HG03280 (cell line): ENCODE measurements at regions not wholly inside any gene's neighbourhood (a gene's known extent, or its start where the extent isn't known, plus 50 kb on each side); places are given as distances from the start of the nearest gene placed in this dataset.

ENCODE experiments used
- ATAC-seq: cut with Tn5 transposase; IDR thresholded peaks from one replicate; pipeline ENCODE4 v1.9.1; 2021; ENCODE audit warnings: mild to moderate bottlenecking, moderate library complexity; ENCODE audit not compliant: unreplicated experiment

- ATAC-seq = no peak
These were observed 252.7 kb upstream of the POU3F2 start for GRCh38 chr6:98581705-98582104.

GRCh38 chr6:98583506-98583905, 250.9 kb upstream of the POU3F2 start:
- no peak for ATAC-seq

DNA sequence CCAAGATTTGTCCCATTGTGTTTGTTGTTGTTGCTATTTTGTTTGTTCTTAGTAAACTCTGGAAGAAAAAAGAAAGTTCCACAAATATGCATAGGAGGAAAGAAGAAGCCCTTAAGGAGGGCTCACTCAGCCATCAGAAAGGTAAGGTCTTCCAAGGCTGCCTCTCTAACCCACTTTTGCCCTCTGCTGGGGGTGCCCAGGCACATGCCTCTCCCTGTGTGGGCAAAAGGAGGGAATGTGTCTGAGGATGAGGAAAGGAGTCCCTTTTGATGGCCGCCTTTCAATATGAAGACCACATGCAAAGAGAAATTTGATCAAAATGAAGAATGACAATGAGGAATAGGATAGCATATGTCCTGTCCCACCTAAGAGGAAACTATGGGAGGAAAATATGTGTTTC, 248.2 kb upstream of the POU3F2 start:
- no peak for ATAC-seq

GRCh38 chr6:98587555-98587954, 246.8 kb upstream of the POU3F2 start:
- no peak for ATAC-seq

DNA sequence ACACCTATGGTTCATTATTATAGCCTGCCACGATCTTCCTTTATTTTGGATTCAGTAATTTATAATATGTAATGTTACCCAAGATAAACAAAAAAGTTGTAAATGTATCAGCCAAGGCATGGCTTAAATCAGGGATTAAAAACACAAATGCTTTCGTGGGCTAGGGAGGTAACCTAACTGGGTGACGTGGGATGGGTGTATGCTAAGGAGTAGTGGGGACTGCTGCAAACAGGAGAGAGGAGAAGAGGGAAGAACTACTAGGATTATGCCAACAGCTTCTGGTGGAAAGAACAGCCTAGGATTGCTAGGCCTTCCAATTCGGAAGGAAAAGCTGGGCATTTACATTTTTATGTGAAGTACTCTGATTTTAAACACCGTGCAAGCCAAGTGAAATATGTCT, 244.8 kb upstream of the POU3F2 start:
- no peak for ATAC-seq

- ATAC-seq = no peak
These were observed 244.2 kb upstream of the POU3F2 start for GRCh38 chr6:98590136-98590681.

DNA sequence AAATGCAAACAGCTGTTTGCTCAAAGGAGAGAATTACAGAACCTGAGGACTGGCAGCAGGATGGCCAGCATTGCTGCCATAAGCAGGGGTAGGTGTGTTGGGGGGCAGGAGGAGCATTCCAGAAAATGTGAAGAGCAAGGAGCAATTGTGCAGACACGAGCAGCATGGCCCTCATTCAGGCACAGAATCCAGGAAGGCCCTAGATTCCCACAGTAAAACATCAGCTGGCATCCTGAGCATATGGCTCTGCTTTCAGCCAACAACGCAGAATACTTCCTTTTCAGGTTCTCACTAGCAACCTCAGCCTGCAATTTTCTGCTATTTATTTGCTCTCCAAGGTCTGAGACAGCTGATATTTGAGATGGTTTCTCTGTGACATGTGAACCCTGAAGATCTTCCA, 243.4 kb upstream of the POU3F2 start:
- ATAC-seq = no peak

DNA sequence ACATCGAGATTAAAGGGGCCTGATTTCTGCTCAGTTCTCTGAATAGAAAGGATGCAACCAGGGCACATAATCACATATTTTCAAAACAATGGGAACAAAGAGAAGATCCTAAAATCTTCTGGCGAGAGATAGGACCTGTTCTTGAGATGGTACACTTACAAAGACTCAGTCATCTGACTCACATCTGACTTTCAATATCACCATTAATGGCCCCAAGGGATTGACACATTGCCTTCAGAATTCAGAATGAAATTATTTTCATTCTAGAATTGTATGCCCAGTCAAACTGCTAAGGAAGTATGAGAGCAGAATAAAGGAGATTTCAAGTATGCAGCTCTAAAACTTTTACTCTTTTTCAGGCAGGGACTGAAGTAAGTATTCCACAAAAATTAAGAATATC, 240.7 kb upstream of the POU3F2 start:
- no peak for ATAC-seq

DNA sequence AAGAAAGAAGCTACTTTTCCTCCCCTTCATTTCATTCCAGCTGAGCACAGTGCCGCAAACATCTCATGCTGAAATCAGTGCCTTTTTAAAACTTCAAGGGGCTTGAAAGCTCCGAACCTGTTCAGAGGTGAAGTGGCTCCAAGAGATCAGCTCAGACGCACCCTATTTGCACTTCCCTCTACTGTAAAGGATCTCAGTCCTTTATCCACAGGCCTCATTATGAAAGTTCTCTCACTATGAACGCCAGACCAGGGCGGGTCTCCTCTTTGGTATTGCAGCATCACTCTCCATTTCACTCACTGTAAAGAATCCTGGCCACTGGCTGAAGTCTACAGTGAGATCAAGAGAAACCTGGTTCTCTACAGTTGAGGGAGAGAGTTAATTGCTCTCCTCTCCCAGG, 232.7 kb upstream of the POU3F2 start:
- ATAC-seq = no peak

GRCh38 chr6:98605705-98606104, 228.7 kb upstream of the POU3F2 start:
- ATAC-seq = no peak

DNA sequence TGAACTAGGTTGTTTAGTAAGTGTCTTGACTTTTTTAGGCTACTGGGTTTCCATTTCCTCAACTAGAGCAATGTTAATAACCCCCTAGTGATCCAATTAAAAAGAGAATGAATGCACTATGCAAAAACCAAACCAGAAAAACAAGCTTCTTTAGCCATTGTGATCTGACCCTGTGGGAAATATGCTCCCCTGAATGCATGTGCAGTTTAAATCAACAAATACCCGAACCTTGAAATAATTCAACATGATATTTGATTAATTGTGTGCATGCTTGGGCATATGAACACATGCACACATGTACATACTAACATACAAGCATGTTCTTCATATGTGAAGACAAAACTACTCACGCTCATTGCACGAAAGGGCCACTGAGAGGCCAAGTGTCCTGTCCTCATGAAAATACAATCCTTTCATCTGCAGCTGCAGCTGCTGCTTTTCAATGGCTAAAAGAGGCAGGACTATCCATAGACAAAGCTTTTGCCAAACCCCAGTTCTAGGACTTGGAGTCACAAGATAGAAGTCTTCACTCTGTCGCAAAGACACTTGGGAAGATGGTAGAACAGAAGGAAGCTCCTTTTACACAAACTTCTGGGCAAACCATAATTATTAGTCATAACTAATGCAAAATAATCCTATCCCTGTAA, 207.1 kb upstream of the POU3F2 start:
- ATAC-seq = no peak

DNA sequence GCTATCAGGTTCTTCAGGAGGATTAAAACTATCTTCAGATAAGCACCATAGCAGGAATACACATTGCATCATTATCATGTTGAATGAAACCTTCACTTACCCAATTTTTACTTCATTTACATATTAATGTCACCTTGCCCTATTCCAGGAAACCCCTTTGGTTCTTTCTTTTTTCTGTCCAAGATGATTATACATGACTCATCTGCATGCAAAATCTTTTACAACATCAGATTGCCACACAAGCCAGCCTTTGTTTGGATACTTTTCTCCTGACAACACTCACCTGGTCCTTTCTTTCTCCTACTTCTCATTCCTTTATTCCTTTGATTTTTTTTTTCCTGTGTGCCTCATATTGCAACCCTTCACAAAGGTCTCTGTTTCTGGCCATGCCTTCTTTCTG, 200.5 kb upstream of the POU3F2 start:
- ATAC-seq = no peak

DNA sequence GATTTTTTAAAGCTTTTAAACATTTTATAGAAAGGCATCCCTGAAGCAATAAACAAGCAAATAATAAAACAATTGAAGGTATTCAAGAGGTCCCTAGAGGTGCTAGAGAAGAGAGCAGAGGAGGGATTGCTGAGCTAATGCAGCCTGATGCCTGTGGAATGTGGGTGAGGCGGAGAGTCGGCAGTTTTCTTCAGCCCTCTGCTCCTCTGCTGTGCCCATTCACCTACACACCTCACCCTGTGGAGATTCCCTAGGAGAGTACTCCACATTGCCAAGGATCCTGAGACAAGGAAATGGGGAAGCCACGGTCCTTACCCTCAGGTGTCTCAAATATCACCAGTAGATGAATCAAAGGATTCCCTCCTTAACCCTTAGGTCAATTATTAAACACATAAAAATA, 199.8 kb upstream of the POU3F2 start:
- ATAC-seq = no peak

GRCh38 chr6:98635191-98635590, 199.2 kb upstream of the POU3F2 start:
- ATAC-seq = no peak

- ATAC-seq = no peak
These were observed 197.4 kb upstream of the POU3F2 start for GRCh38 chr6:98636941-98637340.

- no peak for ATAC-seq
These were observed 195.2 kb upstream of the POU3F2 start for GRCh38 chr6:98639089-98639635.

- ATAC-seq = no peak
These were observed 194.0 kb upstream of the POU3F2 start for GRCh38 chr6:98640366-98640765.

DNA sequence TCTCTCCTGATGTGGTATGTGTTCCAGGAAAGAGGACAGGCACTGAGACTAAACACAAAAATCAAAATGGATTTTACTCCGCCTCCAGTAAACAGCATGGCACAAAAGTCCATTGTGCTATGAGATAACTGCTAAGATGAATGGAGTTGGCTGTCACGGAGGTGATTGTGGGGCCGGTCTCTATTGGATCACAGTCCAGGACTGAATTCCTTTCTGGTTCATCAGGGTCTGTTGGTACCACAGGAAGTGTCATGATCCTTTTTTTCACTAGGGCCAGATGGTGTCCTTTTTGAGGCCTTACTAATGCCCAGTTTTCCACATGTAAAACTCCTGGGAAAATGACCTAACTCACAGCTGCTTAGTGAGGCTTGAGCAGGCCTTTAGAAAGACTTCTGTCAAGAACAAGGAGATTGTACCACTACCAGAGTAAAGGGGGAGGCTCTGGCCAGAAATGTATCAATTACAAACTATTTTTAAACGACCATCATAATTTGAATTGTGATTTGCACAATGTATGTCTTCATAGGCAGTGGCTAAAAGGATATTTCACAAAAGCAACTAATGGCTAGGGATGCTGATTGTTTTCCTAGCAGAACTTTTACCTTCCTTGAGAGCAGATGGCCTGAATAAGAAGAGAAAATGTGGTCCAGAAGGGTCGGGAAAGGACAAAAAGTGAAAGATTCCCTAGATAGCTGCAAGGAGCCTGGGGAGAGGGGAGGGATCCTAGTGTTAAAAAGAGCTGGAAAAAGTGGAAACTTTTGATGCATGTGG, 192.2 kb upstream of the POU3F2 start:
- no peak for ATAC-seq

GRCh38 chr6:98644063-98644462, 190.3 kb upstream of the POU3F2 start:
- no peak for ATAC-seq

GRCh38 chr6:98648211-98648914, 186.0 kb upstream of the POU3F2 start:
- ATAC-seq = no peak

DNA sequence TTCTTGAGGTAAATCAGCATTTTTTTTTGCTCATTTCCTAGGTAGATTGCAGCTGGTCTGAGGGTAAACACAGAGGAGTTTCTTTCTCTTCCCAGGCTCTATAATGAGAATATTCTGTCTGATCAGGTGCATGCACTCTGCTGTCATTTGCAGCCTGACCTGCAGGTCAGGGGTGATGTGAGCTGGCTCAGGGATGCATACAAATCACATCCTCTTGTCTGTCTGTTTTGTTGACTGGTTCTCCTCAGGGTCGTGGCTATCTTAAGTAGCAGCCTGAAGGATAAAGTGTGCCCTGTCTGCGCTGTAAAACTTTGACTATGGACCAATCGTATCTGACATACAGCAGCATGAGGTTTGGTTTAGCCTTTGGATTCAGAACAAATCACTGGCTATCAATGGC, 183.4 kb upstream of the POU3F2 start:
- no peak for ATAC-seq

GRCh38 chr6:98653179-98653578, 181.2 kb upstream of the POU3F2 start:
- ATAC-seq = no peak
